GM21367 (cell line): ENCODE measurements at regions not wholly inside any gene's neighbourhood (a gene's known extent, or its start where the extent isn't known, plus 50 kb on each side); places are given as distances from the start of the nearest gene placed in this dataset.
"Not testable (repeated sequence)": the region's sequence is repeated elsewhere in the genome, so short reads cannot be mapped to it uniquely, and the experiment has no call there.

ENCODE experiments used
- ATAC-seq: cut with Tn5 transposase; IDR thresholded peaks from one replicate; pipeline ENCODE4 v1.9.1; 2021; ENCODE audit not compliant: unreplicated experiment

GRCh38 chr13:30072818-30073186, 222.4 kb upstream of the UBL3 start:
- ATAC-seq, result no peak

DNA sequence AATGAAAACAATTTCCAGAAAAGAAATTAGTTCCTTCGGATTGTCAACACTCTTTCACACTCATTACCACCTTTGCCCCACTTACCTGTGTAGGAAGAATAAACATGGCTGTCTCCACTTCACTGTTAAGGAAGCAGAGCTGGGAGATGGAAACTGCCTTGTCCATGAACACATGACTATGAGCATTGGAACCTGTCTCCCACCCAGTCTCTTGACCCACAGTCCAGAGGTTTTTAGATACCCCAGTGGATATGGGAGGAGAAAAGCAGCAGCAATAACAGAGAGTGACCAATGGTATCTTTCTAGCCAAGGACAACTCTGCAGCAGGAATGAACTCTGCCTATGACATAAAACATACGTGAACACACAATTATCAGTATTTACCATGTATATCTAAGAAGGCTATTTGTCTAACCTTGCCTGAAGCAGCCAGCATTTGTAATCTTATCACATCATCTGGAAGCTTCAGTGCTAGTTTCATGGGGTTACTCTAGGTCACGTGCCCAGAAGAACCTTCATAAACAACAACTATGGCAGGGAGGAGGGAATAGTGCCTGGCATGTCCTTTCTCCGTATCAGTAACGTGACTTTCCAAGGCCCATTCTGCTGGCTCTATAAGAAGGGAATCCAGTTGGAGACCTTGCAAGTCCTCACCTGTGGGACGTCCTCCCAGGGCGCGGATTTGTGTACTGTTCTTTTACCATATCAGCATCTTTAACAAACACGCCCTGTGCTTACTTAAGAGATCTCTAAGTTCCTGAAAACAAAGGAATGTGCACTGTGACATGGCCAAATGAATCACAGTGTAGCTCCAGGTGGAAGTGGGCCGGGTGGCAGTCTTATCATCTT, 221.8 kb upstream of the UBL3 start:
- no peak for ATAC-seq

GRCh38 chr13:30065181-30065580, 214.8 kb upstream of the UBL3 start:
- no peak for ATAC-seq

DNA sequence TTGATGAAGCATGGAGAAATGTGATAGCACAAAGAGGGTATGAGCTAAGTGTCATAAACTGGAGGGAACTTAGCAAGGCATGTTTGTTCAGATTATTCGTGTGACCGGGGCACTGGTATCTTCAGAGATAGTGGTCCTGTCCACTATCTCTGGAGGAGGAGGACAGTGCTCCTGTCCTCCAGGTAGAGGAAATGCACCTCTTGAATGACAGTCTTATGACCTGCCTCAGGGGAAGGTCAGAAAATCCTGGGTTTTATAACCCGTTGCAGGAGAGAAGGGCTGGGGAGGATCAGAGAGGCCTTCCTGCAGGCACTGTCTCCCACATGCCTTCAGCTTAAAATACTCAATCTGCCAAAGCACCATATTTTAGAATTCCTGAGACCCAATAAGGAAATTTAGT, 213.5 kb upstream of the UBL3 start:
- ATAC-seq, result no peak

DNA sequence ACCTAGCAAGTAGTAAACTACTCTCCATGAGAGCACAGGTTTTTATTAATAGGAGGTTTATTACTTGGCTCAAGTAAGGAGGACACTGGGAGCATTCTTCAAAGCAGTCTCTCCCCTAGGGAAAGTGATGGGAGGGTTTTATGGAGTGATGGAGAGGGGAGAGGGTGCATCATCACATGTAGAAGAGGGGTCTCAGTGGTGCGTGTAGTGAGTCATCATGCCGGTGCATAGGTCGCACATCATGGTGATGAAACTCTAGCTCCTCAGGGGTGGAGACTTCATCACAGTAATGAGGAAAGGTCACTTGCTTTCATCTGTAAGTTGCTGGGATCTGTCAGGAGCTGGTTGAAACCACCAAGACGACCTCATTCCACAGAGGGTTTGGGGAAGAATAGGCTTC, 210.8 kb upstream of the UBL3 start:
- no peak for ATAC-seq

DNA sequence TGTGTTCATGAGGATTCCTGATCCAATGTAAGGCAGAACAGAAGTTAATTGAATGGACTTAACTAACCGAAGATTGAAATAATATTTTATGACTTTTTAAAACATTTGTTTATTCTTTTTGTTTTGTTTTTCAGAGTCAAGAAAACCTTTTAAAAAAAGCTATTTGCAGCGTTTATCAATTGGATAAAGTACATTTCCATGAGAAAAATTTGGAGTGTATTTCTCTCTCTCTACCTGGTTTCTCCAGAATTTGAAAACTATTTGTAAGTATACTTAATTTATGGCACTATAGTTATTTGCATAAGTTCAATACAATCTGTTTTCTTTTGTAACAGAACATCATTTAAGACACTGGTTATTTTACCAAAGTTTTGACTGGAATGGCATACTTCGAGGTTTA, 208.0 kb upstream of the UBL3 start:
- ATAC-seq, result no peak

- not testable (repeated sequence) for ATAC-seq
These were observed 204.1 kb upstream of the UBL3 start for GRCh38 chr13:30054546-30054945.

DNA sequence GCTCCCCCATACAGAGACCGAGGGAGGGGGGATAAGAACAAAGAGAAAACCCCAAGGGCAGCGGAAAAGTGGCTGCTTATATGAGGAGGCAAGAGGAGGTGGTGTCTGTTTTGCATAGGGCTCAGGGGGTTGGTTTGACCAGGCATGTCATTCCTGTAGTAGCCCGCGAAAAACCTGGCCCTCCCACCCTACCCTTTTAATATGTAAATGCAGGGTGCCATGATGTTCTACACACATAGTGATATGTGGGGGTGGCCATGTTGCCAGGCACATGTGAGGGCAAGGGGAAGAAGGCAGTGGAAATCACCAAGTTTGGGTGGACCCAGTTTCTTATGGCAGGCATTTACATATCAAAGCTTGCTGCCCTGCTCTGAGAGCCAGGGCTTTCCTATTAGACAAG, 203.5 kb upstream of the UBL3 start:
- no peak for ATAC-seq

- no peak for ATAC-seq
These were observed 201.7 kb upstream of the UBL3 start for GRCh38 chr13:30052120-30052519.

GRCh38 chr13:30051531-30052060, 201.2 kb upstream of the UBL3 start:
- no peak for ATAC-seq

DNA sequence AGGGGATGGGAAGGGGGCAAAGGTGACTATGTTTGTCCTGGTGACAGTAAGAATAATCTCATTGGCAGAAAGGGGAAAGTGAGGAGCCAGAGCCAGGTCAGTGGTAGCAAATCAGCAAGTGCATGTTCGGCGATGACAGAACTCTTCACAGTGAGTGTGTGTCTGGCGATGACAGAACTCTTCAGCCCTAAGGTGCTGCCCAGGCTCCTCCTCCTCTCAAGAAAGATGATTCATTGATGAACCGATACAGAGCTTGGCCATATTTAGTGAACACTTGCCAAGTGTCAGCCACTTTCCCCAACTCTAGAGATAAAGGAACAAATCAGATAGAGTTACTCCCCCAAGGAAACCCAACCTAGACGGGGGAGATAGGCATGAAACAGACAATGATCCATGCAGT, 199.3 kb upstream of the UBL3 start:
- ATAC-seq, result no peak

GRCh38 chr13:30047154-30047874, 196.9 kb upstream of the UBL3 start:
- no peak for ATAC-seq

DNA sequence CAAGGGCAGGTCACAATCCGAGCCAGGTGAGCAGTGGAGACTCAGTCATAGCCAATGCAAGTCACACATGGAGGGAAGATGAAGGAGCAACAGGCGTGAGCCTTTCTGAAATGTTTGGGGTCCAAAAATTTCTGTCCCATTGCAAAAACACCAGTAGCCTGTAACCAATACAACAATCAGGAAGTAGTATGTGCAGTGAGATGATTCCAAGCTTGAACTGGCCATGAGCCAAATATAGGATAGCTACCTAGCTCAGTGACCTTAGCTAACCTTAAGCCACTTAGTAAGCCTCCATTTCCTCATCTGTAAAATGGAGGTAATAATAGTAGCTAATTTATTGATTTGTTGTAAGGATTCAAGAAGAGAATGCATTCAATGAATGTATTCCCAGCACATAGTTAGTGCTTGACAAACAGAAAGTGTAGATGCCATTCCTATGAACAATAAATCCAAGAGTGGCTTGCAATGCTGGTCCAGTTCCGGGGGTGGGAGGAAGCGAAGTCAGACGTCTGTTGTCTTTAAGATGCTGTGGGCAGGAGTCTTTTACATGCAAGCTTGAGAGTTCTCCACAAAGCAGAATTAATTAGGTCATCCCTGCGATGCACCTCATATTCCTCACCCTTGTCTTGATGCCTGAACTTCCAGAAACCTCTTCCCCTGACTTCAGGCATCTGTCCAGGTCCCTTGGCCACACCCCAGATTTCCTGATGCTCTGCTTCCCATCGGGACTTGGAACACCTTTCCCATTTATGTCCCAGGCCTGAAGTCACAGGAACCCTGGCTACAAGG, 195.7 kb upstream of the UBL3 start:
- no peak for ATAC-seq

- no peak for ATAC-seq
These were observed 194.5 kb upstream of the UBL3 start for GRCh38 chr13:30044932-30045331.

DNA sequence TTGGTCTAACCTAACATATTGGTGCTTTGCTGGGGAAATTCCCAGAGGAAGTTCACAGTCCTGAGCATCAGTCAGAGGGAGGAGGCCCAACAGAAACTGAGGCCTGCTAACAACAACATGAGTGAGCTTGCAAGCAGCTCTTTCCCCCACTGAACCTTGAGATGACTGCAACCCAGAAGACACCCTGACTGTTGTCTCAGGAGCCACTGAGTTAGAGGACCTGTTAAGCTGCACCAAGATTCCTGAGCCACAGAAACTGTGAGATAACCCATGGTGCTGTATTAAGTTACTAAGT, 193.2 kb upstream of the UBL3 start:
- ATAC-seq, result no peak

- ATAC-seq, result no peak
These were observed 192.6 kb upstream of the UBL3 start for GRCh38 chr13:30042891-30043630.

GRCh38 chr13:30042272-30042671, 191.9 kb upstream of the UBL3 start:
- no peak for ATAC-seq

DNA sequence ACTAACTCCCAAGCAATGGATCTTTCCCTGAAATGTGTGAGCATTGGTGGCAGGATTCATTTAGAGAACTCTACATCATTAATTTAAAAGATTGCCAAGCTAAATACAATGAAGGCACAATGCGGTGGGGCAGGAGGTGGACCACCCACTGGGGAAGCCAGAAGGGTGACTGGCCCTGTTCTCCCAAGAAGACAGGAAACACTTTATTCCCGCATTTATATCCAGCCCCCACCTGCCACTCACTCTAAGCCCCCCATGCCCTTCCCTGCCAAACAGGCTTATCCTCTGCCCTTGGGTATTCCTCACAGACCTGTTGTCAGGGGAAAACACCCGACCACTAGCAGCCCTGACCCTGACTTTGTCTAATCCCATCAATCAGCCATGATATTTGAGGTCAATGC, 189.1 kb upstream of the UBL3 start:
- no peak for ATAC-seq

- ATAC-seq, result no peak
These were observed 188.5 kb upstream of the UBL3 start for GRCh38 chr13:30038884-30039283.

GRCh38 chr13:30037766-30038165, 187.3 kb upstream of the UBL3 start:
- ATAC-seq, result no peak

DNA sequence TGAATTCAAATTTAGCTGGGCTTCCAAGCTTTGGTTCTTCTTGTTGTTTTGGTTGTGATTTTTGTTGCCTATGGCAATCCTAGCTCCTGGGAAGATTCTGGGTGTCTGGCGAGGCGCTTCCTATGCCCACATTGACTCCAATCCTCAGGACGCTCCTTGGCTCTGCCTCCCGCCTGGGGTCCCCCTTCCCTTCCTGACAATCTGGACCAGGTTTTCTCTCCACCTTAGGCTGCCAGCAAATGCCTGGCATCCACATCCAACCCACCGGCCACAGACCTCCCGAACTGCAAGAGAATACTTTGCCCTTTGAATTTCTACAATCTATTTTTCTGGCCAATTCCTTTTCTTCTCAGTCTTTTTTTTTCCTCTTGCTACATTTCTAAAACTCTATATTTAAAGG, 186.9 kb upstream of the UBL3 start:
- ATAC-seq, result no peak
